ENCODE measurements at regions not wholly inside any gene's neighbourhood (a gene's known extent, or its start where the extent isn't known, plus 50 kb on each side); places are given as distances from the start of the nearest gene placed in this dataset.
"Not testable (repeated sequence)": the region's sequence is repeated elsewhere in the genome, so short reads cannot be mapped to it uniquely, and the experiment has no call there.

- no peaks in the 10 kb centered on the region for H3K9me3 Mint-ChIP-seq (ENCODE audit: unreplicated experiment)
- H3K27ac Mint-ChIP-seq (ENCODE audit: unreplicated experiment) = no peak overlapping the region
- H3K4me3 Mint-ChIP-seq (ENCODE audit: unreplicated experiment) = no peak overlapping the region
- no peaks in the 10 kb centered on the region for H3K4me1 Mint-ChIP-seq (ENCODE audit: unreplicated experiment)
- H3K36me3 Mint-ChIP-seq (ENCODE audit: unreplicated experiment) = no peaks in the 10 kb centered on the region
- no peak for TF ChIP-seq CTCF (IDR thresholded peaks at IDR 0.05)
- no peak for DNase-seq (ENCODE audit: extremely low spot score, unreplicated experiment)
- peaks cover 15% of the 10 kb centered on the region for H3K27me3 Mint-ChIP-seq (ENCODE audit: unreplicated experiment)
Measured at GRCh38 chr12:78269620-78270019, 438.9 kb downstream of the NAV3 start.

- Mint-ChIP-seq H3K4me3 (ENCODE audit: unreplicated experiment) (no peak overlapping the region), H3K36me3 (ENCODE audit: unreplicated experiment) (no peaks in the 10 kb centered on the region), H3K27me3 (ENCODE audit: unreplicated experiment) (peaks cover 19% of the 10 kb centered on the region), H3K9me3 (ENCODE audit: unreplicated experiment) (no peaks in the 10 kb centered on the region), H3K4me1 (ENCODE audit: unreplicated experiment) (no peaks in the 10 kb centered on the region), H3K27ac (ENCODE audit: unreplicated experiment) (no peak overlapping the region)
- TF ChIP-seq CTCF (IDR thresholded peaks at IDR 0.05) = no peak
- DNase-seq (ENCODE audit: extremely low spot score, unreplicated experiment) = no peak
Measured at GRCh38 chr12:78271546-78271945, 440.9 kb downstream of the NAV3 start.

- peaks cover 22% of the 10 kb centered on the region for H3K27me3 Mint-ChIP-seq (ENCODE audit: unreplicated experiment)
- no peaks in the 10 kb centered on the region for H3K4me1 Mint-ChIP-seq (ENCODE audit: unreplicated experiment)
- H3K9me3 Mint-ChIP-seq (ENCODE audit: unreplicated experiment) = peaks cover 10% of the 10 kb centered on the region
- no peaks in the 10 kb centered on the region for H3K36me3 Mint-ChIP-seq (ENCODE audit: unreplicated experiment)
- no peak overlapping the region for H3K4me3 Mint-ChIP-seq (ENCODE audit: unreplicated experiment)
- no peak for TF ChIP-seq CTCF (IDR thresholded peaks at IDR 0.05)
- no peak for DNase-seq (ENCODE audit: extremely low spot score, unreplicated experiment)
- H3K27ac Mint-ChIP-seq (ENCODE audit: unreplicated experiment) = no peak overlapping the region
Measured at GRCh38 chr12:78275886-78276285, 445.2 kb downstream of the NAV3 start.

- no peak for TF ChIP-seq CTCF (IDR thresholded peaks at IDR 0.05)
- Mint-ChIP-seq H3K27me3 (ENCODE audit: unreplicated experiment) (peaks cover 24% of the 10 kb centered on the region), H3K36me3 (ENCODE audit: unreplicated experiment) (no peaks in the 10 kb centered on the region), H3K27ac (ENCODE audit: unreplicated experiment) (no peak overlapping the region), H3K4me3 (ENCODE audit: unreplicated experiment) (no peak overlapping the region), H3K9me3 (ENCODE audit: unreplicated experiment) (peaks cover 10% of the 10 kb centered on the region), H3K4me1 (ENCODE audit: unreplicated experiment) (no peaks in the 10 kb centered on the region)
- DNase-seq (ENCODE audit: extremely low spot score, unreplicated experiment) = no peak
Measured at GRCh38 chr12:78278706-78279190, 448.1 kb downstream of the NAV3 start.

GRCh38 chr12:78279567-78279966 lies 448.9 kb downstream of the NAV3 start:
- no peak overlapping the region for H3K27ac Mint-ChIP-seq (ENCODE audit: unreplicated experiment)
- no peaks in the 10 kb centered on the region for H3K36me3 Mint-ChIP-seq (ENCODE audit: unreplicated experiment)
- TF ChIP-seq CTCF (IDR thresholded peaks at IDR 0.05) = no peak
- no peak overlapping the region for H3K4me3 Mint-ChIP-seq (ENCODE audit: unreplicated experiment)
- H3K4me1 Mint-ChIP-seq (ENCODE audit: unreplicated experiment) = no peaks in the 10 kb centered on the region
- peaks cover 23% of the 10 kb centered on the region for H3K27me3 Mint-ChIP-seq (ENCODE audit: unreplicated experiment)
- H3K9me3 Mint-ChIP-seq (ENCODE audit: unreplicated experiment) = peaks cover 10% of the 10 kb centered on the region
- DNase-seq (ENCODE audit: extremely low spot score, unreplicated experiment) = no peak

GRCh38 chr12:78281102-78281501 lies 450.4 kb downstream of the NAV3 start:
- Mint-ChIP-seq H3K9me3 (ENCODE audit: unreplicated experiment) (peaks cover 10% of the 10 kb centered on the region), H3K27me3 (ENCODE audit: unreplicated experiment) (peaks cover 18% of the 10 kb centered on the region)
- H3K4me1 Mint-ChIP-seq (ENCODE audit: unreplicated experiment); H3K4me3 Mint-ChIP-seq (ENCODE audit: unreplicated experiment); DNase-seq (ENCODE audit: extremely low spot score, unreplicated experiment); H3K27ac Mint-ChIP-seq (ENCODE audit: unreplicated experiment); H3K36me3 Mint-ChIP-seq (ENCODE audit: unreplicated experiment): not testable (repeated sequence)

All from osteocyte (in vitro differentiated cells).